H9 (cell line): ENCODE measurements at regions not wholly inside any gene's neighbourhood (a gene's known extent, or its start where the extent isn't known, plus 50 kb on each side); places are given as distances from the start of the nearest gene placed in this dataset.

ENCODE experiments used
- DNase-seq: peaks from one replicate; pipeline ENCODE4 v3.0.0-alpha.2; 2017
- H2AFZ ChIP-seq: one replicate; pipeline ENCODE4 v1.6.1; 2013; ENCODE audit warnings: mild to moderate bottlenecking, low read length, control low read depth, moderate library complexity
- H2AK5ac ChIP-seq: 2 replicates; pipeline ENCODE4 v1.6.1; 2013; ENCODE audit warnings: low read length, control low read depth, mixed read lengths; ENCODE audit not compliant: insufficient read length
- H2BK120ac ChIP-seq: one replicate; pipeline ENCODE4 v1.6.1; 2013; ENCODE audit warnings: low read depth, mild to moderate bottlenecking, low read length, control low read depth, inconsistent platforms; ENCODE audit not compliant: poor library complexity, severe bottlenecking
- H2BK12ac ChIP-seq: 2 replicates; pipeline ENCODE4 v1.6.1; 2013; ENCODE audit warnings: low read length, control low read depth, mixed read lengths, low read depth; ENCODE audit not compliant: insufficient read length
- H2BK15ac ChIP-seq: 2 replicates; pipeline ENCODE4 v1.6.1; 2013; ENCODE audit warnings: low read depth, low read length, control low read depth
- H2BK20ac ChIP-seq: one replicate; pipeline ENCODE4 v1.6.1; 2013; ENCODE audit warnings: low read depth, mild to moderate bottlenecking, low read length, control low read depth, inconsistent platforms; ENCODE audit not compliant: poor library complexity, severe bottlenecking
- H2BK5ac ChIP-seq: 2 replicates; pipeline ENCODE4 v1.6.1; 2013; ENCODE audit warnings: low read length, control low read depth, mixed read lengths; ENCODE audit not compliant: insufficient read length
- H3K14ac ChIP-seq: 2 replicates; pipeline ENCODE4 v1.6.1; 2013; ENCODE audit warnings: low read length, control low read depth; ENCODE audit not compliant: insufficient read depth
- H3K18ac ChIP-seq: 2 replicates; pipeline ENCODE4 v1.6.1; 2013; ENCODE audit warnings: low read depth, mild to moderate bottlenecking, mixed read lengths, low read length, control low read depth; ENCODE audit not compliant: insufficient read length
- H3K23ac ChIP-seq: 2 replicates; pipeline ENCODE4 v1.6.1; 2013; ENCODE audit warnings: low read length, control low read depth, mixed read lengths, low read depth; ENCODE audit not compliant: insufficient read length
- H3K23me2 ChIP-seq: 2 replicates; pipeline ENCODE4 v1.6.1; 2013; ENCODE audit warnings: low read depth, mild to moderate bottlenecking, mixed read lengths, low read length, control low read depth; ENCODE audit not compliant: insufficient read length, poor library complexity, severe bottlenecking
- H3K27ac ChIP-seq: 2 replicates; pipeline ENCODE4 v1.5.1; 2013; ENCODE audit warnings: low read length, control low read depth, mixed read lengths, low read depth; ENCODE audit not compliant: insufficient read length
- H3K27me3 ChIP-seq: 2 replicates; pipeline ENCODE4 v1.6.1; 2013; ENCODE audit warnings: low read length, control low read depth, inconsistent platforms; ENCODE audit not compliant: insufficient read depth
- H3K4ac ChIP-seq: 2 replicates; pipeline ENCODE4 v1.6.1; 2013; ENCODE audit warnings: low read depth, mild to moderate bottlenecking, control low read depth, inconsistent platforms, low read length, moderate library complexity
- H3K4me1 ChIP-seq: 2 replicates; pipeline ENCODE4 v1.6.1; 2013; ENCODE audit warnings: low read length, control low read depth, inconsistent platforms; ENCODE audit not compliant: insufficient read depth
- H3K4me2 ChIP-seq: 2 replicates; pipeline ENCODE4 v1.6.1; 2013; ENCODE audit warnings: low read length, control low read depth, mixed read lengths; ENCODE audit not compliant: insufficient read length, insufficient read depth
- H3K56ac ChIP-seq: 2 replicates; pipeline ENCODE4 v1.6.1; 2013; ENCODE audit warnings: low read depth, mild to moderate bottlenecking, mixed read lengths, low read length, control low read depth; ENCODE audit not compliant: insufficient read length
- H3K79me1 ChIP-seq: 2 replicates; pipeline ENCODE4 v1.6.1; 2013; ENCODE audit warnings: low read depth, mild to moderate bottlenecking, moderate library complexity, low read length, control low read depth, inconsistent platforms; ENCODE audit not compliant: insufficient read depth, poor library complexity, severe bottlenecking
- H3K79me2 ChIP-seq: 2 replicates; pipeline ENCODE4 v1.6.1; 2013; ENCODE audit warnings: low read length, control low read depth, inconsistent platforms; ENCODE audit not compliant: insufficient read depth
- H3K9ac ChIP-seq: 2 replicates; pipeline ENCODE4 v1.6.1; 2013; ENCODE audit warnings: low read length, control low read depth, mixed read lengths; ENCODE audit not compliant: insufficient read length; ENCODE audit errors: extremely low read depth
- H3K9me3 ChIP-seq: one replicate; pipeline ENCODE4 v1.6.1; 2013; ENCODE audit warnings: low read depth, low read length, inconsistent platforms; ENCODE audit not compliant: control insufficient read depth
- H3T11ph ChIP-seq: one replicate; pipeline ENCODE4 v1.6.1; 2013; ENCODE audit warnings: mild to moderate bottlenecking, low read length, control low read depth, inconsistent platforms
- H4K20me1 ChIP-seq: one replicate; pipeline ENCODE4 v1.6.1; 2013; ENCODE audit not compliant: control insufficient read depth, insufficient read length, insufficient read depth
- H4K5ac ChIP-seq: 2 replicates; pipeline ENCODE4 v1.6.1; 2013; ENCODE audit warnings: low read depth, mild to moderate bottlenecking, mixed read lengths, low read length, control low read depth; ENCODE audit not compliant: insufficient read length
- H4K8ac ChIP-seq: replicated peaks from 2 replicates; pipeline ENCODE4 v1.6.1; 2013; ENCODE audit warnings: low read length, control low read depth, mixed read lengths, low read depth; ENCODE audit not compliant: insufficient read length
- H4K91ac ChIP-seq: 2 replicates; pipeline ENCODE4 v1.6.1; 2013; ENCODE audit warnings: low read depth, mild to moderate bottlenecking, moderate library complexity, mixed read lengths, low read length, control low read depth; ENCODE audit not compliant: insufficient read length
- H3K27ac Mint-ChIP-seq, 3 experiments: 2 replicates in 2 of 3; 3 replicates in 1 of 3; pipeline ENCODE4 v1.8.0; 2020 to 2021; ENCODE audit warnings: mixed read lengths in 3 of 3, mild to moderate bottlenecking in 1 of 3, moderate library complexity in 1 of 3
- H3K27me3 Mint-ChIP-seq: 2 replicates; pipeline ENCODE4 v1.8.0; 2021; ENCODE audit warnings: low read depth, mild to moderate bottlenecking, moderate library complexity, mixed read lengths
- H3K36me3 Mint-ChIP-seq, 3 experiments: 2 replicates in 2 of 3; 3 replicates in 1 of 3; pipeline ENCODE4 v1.8.0; 2020 to 2021; ENCODE audit warnings: low read depth in 3 of 3, mixed read lengths in 3 of 3; ENCODE audit not compliant: insufficient read depth in 1 of 3
- H3K4me1 Mint-ChIP-seq, 2 experiments: 2 replicates each; pipeline ENCODE4 v1.8.0; 2020; ENCODE audit warnings: mixed read lengths in 2 of 2
- H3K4me3 Mint-ChIP-seq, 2 experiments: 2 replicates in 1 of 2; 3 replicates in 1 of 2; pipeline ENCODE4 v1.8.0; 2020 to 2021; ENCODE audit warnings: mild to moderate bottlenecking in 2 of 2, mixed read lengths in 2 of 2, moderate library complexity in 1 of 2
- H3K9me3 Mint-ChIP-seq, 2 experiments: 2 replicates in 1 of 2; 3 replicates in 1 of 2; pipeline ENCODE4 v1.8.0; 2020; ENCODE audit warnings: mild to moderate bottlenecking in 2 of 2, mixed read lengths in 2 of 2, moderate library complexity in 1 of 2
- CTCF ChIP-seq: fragments of 200-600 bp; sonication (generic); conservative IDR thresholded peaks from 3 replicates; pipeline ENCODE4 v1.8.0; 2021; ENCODE audit warnings: antibody characterized with exemption, mild to moderate bottlenecking
- WGBS: extraction: QIAGEN DNeasy Blood & Tissue Kit; methylation state at CpG from one replicate; pipeline ENCODE4 v1.1.7; 2013; ENCODE audit warnings: missing lambda C conversion rate, low lambda C conversion rate, mixed read lengths; ENCODE audit not compliant: insufficient read length; ENCODE audit errors: extremely low coverage; 5-methylcytosine and 5-hydroxymethylcytosine counted together

- H3K4me2 ChIP-seq = no peak overlapping the region
- no peak overlapping the region for H2BK5ac ChIP-seq
- no peak overlapping the region for H3K27ac ChIP-seq
- no peak overlapping the region for H2AK5ac ChIP-seq
- H3K56ac ChIP-seq = no peak overlapping the region
- H3K27me3 ChIP-seq = no peaks in the 10 kb centered on the region
- H3K36me3 Mint-ChIP-seq = no peaks in the 10 kb centered on the region
- no peak overlapping the region for H3K23ac ChIP-seq
- H3T11ph ChIP-seq = no peak overlapping the region
- H4K5ac ChIP-seq = no peak overlapping the region
- no peak overlapping the region for H3K4ac ChIP-seq
- no peak; the same call in 2 of the 3 replicates for TF ChIP-seq CTCF
- no peak overlapping the region for H3K18ac ChIP-seq
- no peaks in the 10 kb centered on the region for H3K23me2 ChIP-seq
- peaks cover under 1 to 4% of the 10 kb centered on the region in 2 experiments for H3K4me1 Mint-ChIP-seq
- no peaks in the 10 kb centered on the region for H3K79me2 ChIP-seq
- H3K9me3 Mint-ChIP-seq = no peaks in the 10 kb centered on the region
- no peak overlapping the region for H3K4me3 Mint-ChIP-seq
- no peak for DNase-seq
- no CpG with 5 or more reads among the region's 4 CpGs for WGBS
- H4K8ac ChIP-seq = no peak overlapping the region
- H3K9ac ChIP-seq = no peak overlapping the region
- no peaks in the 10 kb centered on the region for H3K79me1 ChIP-seq
- no peaks in the 10 kb centered on the region for H4K20me1 ChIP-seq
- H3K4me1 ChIP-seq = no peaks in the 10 kb centered on the region; the same call in 1 of the 2 replicates
- H2BK12ac ChIP-seq = no peak overlapping the region
- H3K14ac ChIP-seq = no peak overlapping the region
- no peaks in the 10 kb centered on the region for H3K27me3 Mint-ChIP-seq
- H2AFZ ChIP-seq = no peak overlapping the region
- H2BK15ac ChIP-seq = no peak overlapping the region
- no peak overlapping the region for H2BK20ac ChIP-seq
- H3K27ac Mint-ChIP-seq = no peak overlapping the region
- no peak overlapping the region for H2BK120ac ChIP-seq
- H4K91ac ChIP-seq = no peak overlapping the region
- H3K9me3 ChIP-seq = no peaks in the 10 kb centered on the region
Observed at GRCh38 chr15:62528505-62528904, 363.4 kb upstream of the C2CD4B start.
